HG03196 (cell line): ENCODE measurements at regions not wholly inside any gene's neighbourhood (a gene's known extent, or its start where the extent isn't known, plus 50 kb on each side); places are given as distances from the start of the nearest gene placed in this dataset.

Source experiments
- ATAC-seq: cut with Tn5 transposase; IDR thresholded peaks from one replicate; pipeline ENCODE4 v1.9.1; 2021; ENCODE audit not compliant: unreplicated experiment

- ATAC-seq, result no peak
Observed at GRCh38 chr9:31615966-31616365, 768.5 kb upstream of the ACO1 start.

- ATAC-seq, result no peak
Observed at GRCh38 chr9:31623511-31623910, 760.9 kb upstream of the ACO1 start.

GRCh38 chr9:31629292-31629691 is 755.2 kb upstream of the ACO1 start:
- no peak for ATAC-seq

- ATAC-seq, result no peak
Observed at GRCh38 chr9:31637265-31637664, 747.2 kb upstream of the ACO1 start.

GRCh38 chr9:31637861-31638260 is 746.6 kb upstream of the ACO1 start:
- no peak for ATAC-seq

- ATAC-seq, result no peak
Observed at GRCh38 chr9:31639451-31639850, 745.0 kb upstream of the ACO1 start.

GRCh38 chr9:31669311-31669710 is 715.1 kb upstream of the ACO1 start:
- no peak for ATAC-seq

GRCh38 chr9:31671011-31671410 is 713.4 kb upstream of the ACO1 start:
- no peak for ATAC-seq

- no peak for ATAC-seq
Observed at GRCh38 chr9:31674264-31674663, 710.2 kb upstream of the ACO1 start.

GRCh38 chr9:31677415-31677814 is 707.0 kb upstream of the ACO1 start:
- ATAC-seq, result no peak

GRCh38 chr9:31677877-31678276 is 706.6 kb upstream of the ACO1 start:
- ATAC-seq, result no peak

- no peak for ATAC-seq
Observed at GRCh38 chr9:31683116-31683515, 701.3 kb upstream of the ACO1 start.

GRCh38 chr9:31697956-31698355 is 686.5 kb upstream of the ACO1 start:
- no peak for ATAC-seq

- no peak for ATAC-seq
Observed at GRCh38 chr9:31699836-31700235, 684.6 kb upstream of the ACO1 start.

- ATAC-seq, result no peak
Observed at GRCh38 chr9:31700252-31701045, 684.0 kb upstream of the ACO1 start.

- ATAC-seq, result no peak
Observed at GRCh38 chr9:31702957-31703356, 681.5 kb upstream of the ACO1 start.

GRCh38 chr9:31715250-31715649 is 669.2 kb upstream of the ACO1 start:
- ATAC-seq, result no peak

GRCh38 chr9:31719262-31719661 is 665.2 kb upstream of the ACO1 start:
- no peak for ATAC-seq

GRCh38 chr9:31730398-31730797 is 654.0 kb upstream of the ACO1 start:
- no peak for ATAC-seq

- ATAC-seq, result no peak
Observed at GRCh38 chr9:31733166-31733565, 651.3 kb upstream of the ACO1 start.

- no peak for ATAC-seq
Observed at GRCh38 chr9:31736581-31737179, 647.8 kb upstream of the ACO1 start.

- ATAC-seq, result no peak
Observed at GRCh38 chr9:31740705-31741104, 643.7 kb upstream of the ACO1 start.

GRCh38 chr9:31744589-31744988 is 639.9 kb upstream of the ACO1 start:
- no peak for ATAC-seq
